WTC11 (cell line): ENCODE measurements at regions not wholly inside any gene's neighbourhood (a gene's known extent, or its start where the extent isn't known, plus 50 kb on each side); places are given as distances from the start of the nearest gene placed in this dataset.

Source experiments
- ATAC-seq: fragments of 200-7000 bp; cut with Tn5 transposase; 2 replicates; pipeline ENCODE4 v1.10.0; 2021; ENCODE audit warnings: mild to moderate bottlenecking, moderate library complexity
- CTCF ChIA-PET: fragments of 300-600 bp; sonication (Branson Sonifier 250); formaldehyde crosslinking; loops from one replicate; lab custom pipeline; 2021; ENCODE audit warnings: antibody characterized with exemption; lab: Charles Lee
- POLR2A ChIA-PET: fragments of 350-600 bp; sonication (Branson Sonifier 250); formaldehyde crosslinking; loops from one replicate; lab custom pipeline; 2021; ENCODE audit warnings: antibody characterized with exemption; lab: Charles Lee
- DNase-seq: peaks from one replicate; pipeline ENCODE4 v3.0.0; 2021; ENCODE audit warnings: low spot score
- H3K27ac Mint-ChIP-seq: 2 replicates; pipeline ENCODE4 v1.8.0; 2021; ENCODE audit warnings: mixed read lengths
- H3K27me3 Mint-ChIP-seq: 2 replicates; pipeline ENCODE4 v1.8.0; 2021; ENCODE audit warnings: low read depth, mild to moderate bottlenecking, moderate library complexity, mixed read lengths
- H3K36me3 Mint-ChIP-seq: 2 replicates; pipeline ENCODE4 v1.8.0; 2021; ENCODE audit warnings: mixed read lengths
- H3K4me1 Mint-ChIP-seq: 2 replicates; pipeline ENCODE4 v1.8.0; 2022; ENCODE audit warnings: mixed read lengths
- H3K4me3 Mint-ChIP-seq: 2 replicates; pipeline ENCODE4 v1.8.0; 2021; ENCODE audit warnings: mild to moderate bottlenecking, moderate library complexity, mixed read lengths
- H3K9me3 Mint-ChIP-seq: 2 replicates; pipeline ENCODE4 v1.8.0; 2021; ENCODE audit warnings: mixed read lengths
- ARID4B ChIP-seq: sonication (generic); formaldehyde crosslinking; IDR thresholded peaks from 2 replicates; pipeline ENCODE4 v1.8.0; 2023; ENCODE audit warnings: missing genetic modification reagents, mild to moderate bottlenecking, borderline replicate concordance
- CREM ChIP-seq: sonication (generic); formaldehyde crosslinking; IDR thresholded peaks from 2 replicates; pipeline ENCODE4 v1.8.1; 2022; ENCODE audit warnings: mild to moderate bottlenecking, missing genetic modification reagents, moderate library complexity
- ERG ChIP-seq: fragments of 250-450 bp; sonication (Bioruptor Pico); IDR thresholded peaks from 2 replicates; pipeline ENCODE4 v1.8.0; 2021; ENCODE audit warnings: mild to moderate bottlenecking
- ETV6 ChIP-seq: sonication (generic); formaldehyde crosslinking; IDR thresholded peaks from 2 replicates; pipeline ENCODE4 v1.8.1; 2022; ENCODE audit warnings: mild to moderate bottlenecking, missing genetic modification reagents
- FOXP4 ChIP-seq: sonication (generic); formaldehyde crosslinking; IDR thresholded peaks from 2 replicates; pipeline ENCODE4 v1.8.0; 2022; ENCODE audit warnings: mild to moderate bottlenecking, missing genetic modification reagents
- GABPB1 ChIP-seq: sonication (generic); formaldehyde crosslinking; IDR thresholded peaks from 2 replicates; pipeline ENCODE4 v1.8.1; 2023; ENCODE audit warnings: mild to moderate bottlenecking, missing genetic modification reagents
- MLX ChIP-seq: sonication (generic); formaldehyde crosslinking; IDR thresholded peaks from 2 replicates; pipeline ENCODE4 v1.8.1; 2023; ENCODE audit warnings: mild to moderate bottlenecking, missing genetic modification reagents, moderate library complexity
- MXD4 ChIP-seq: fragments of 250-450 bp; sonication (Bioruptor Pico); IDR thresholded peaks from 2 replicates; pipeline ENCODE4 v1.8.0; 2021; ENCODE audit warnings: mild to moderate bottlenecking, moderate library complexity, borderline replicate concordance
- NR1H2 ChIP-seq: sonication (generic); formaldehyde crosslinking; IDR thresholded peaks from 2 replicates; pipeline ENCODE4 v1.9.0; 2021; ENCODE audit warnings: mild to moderate bottlenecking, moderate library complexity, missing genetic modification reagents
- NR3C1 ChIP-seq: sonication (generic); formaldehyde crosslinking; conservative IDR thresholded peaks from 2 replicates; pipeline ENCODE4 v1.8.1; 2023; ENCODE audit warnings: low read depth, mild to moderate bottlenecking, missing genetic modification reagents
- OVOL2 ChIP-seq: fragments of 250-450 bp; sonication (Bioruptor Pico); IDR thresholded peaks from 2 replicates; pipeline ENCODE4 v1.9.0; 2021; ENCODE audit warnings: mild to moderate bottlenecking, borderline replicate concordance
- PRDM15 ChIP-seq: sonication (generic); formaldehyde crosslinking; IDR thresholded peaks from 2 replicates; pipeline ENCODE4 v1.8.0; 2022; ENCODE audit warnings: missing genetic modification reagents
- SMAD3 ChIP-seq: sonication (generic); formaldehyde crosslinking; IDR thresholded peaks from 2 replicates; pipeline ENCODE4 v1.8.0; 2022; ENCODE audit warnings: missing genetic modification reagents, mild to moderate bottlenecking, borderline replicate concordance
- TP53 ChIP-seq: sonication (generic); formaldehyde crosslinking; IDR thresholded peaks from 2 replicates; pipeline ENCODE4 v1.8.1; 2023; ENCODE audit warnings: mild to moderate bottlenecking, missing genetic modification reagents
- USF1 ChIP-seq: sonication (generic); formaldehyde crosslinking; IDR thresholded peaks from 2 replicates; pipeline ENCODE4 v1.8.0; 2022; ENCODE audit warnings: mild to moderate bottlenecking, missing genetic modification reagents
- ZNF121 ChIP-seq: sonication (generic); formaldehyde crosslinking; IDR thresholded peaks from 2 replicates; pipeline ENCODE4 v1.8.0; 2023; ENCODE audit warnings: missing genetic modification reagents
- ZNF423 ChIP-seq: fragments of 250-450 bp; sonication (Bioruptor Pico); IDR thresholded peaks from 2 replicates; pipeline ENCODE4 v2.1.2; 2022; ENCODE audit warnings: mild to moderate bottlenecking, moderate library complexity
- ZNF532 ChIP-seq: fragments of 250-450 bp; sonication (Bioruptor Pico); IDR thresholded peaks from 2 replicates; pipeline ENCODE4 v1.9.0; 2021; ENCODE audit warnings: mild to moderate bottlenecking, borderline replicate concordance
- ZNF671 ChIP-seq: fragments of 250-450 bp; sonication (Bioruptor Pico); IDR thresholded peaks from 2 replicates; pipeline ENCODE4 v1.8.0; 2021; ENCODE audit warnings: mild to moderate bottlenecking

GRCh38 chr7:51577390-51577789 is 260.8 kb upstream of the COBL start (continued):
- no peak for TF ChIP-seq ZNF532 (CRISPR knock-in tag)
- TF ChIP-seq ARID4B (CRISPR knock-in tag): no peak
- TF ChIP-seq USF1: no peak
- TF ChIP-seq MXD4 (CRISPR knock-in tag): no peak
- TF ChIP-seq ZNF121 (CRISPR knock-in tag): no peak
- TF ChIP-seq SMAD3 (CRISPR knock-in tag): no peak

- peaks cover 19% of the 10 kb centered on the region for H3K9me3 Mint-ChIP-seq
- H3K27me3 Mint-ChIP-seq: no peaks in the 10 kb centered on the region
- no peak overlapping the region for H3K27ac Mint-ChIP-seq
- peaks cover 7% of the 10 kb centered on the region for H3K36me3 Mint-ChIP-seq
- ChIA-PET POLR2A (no interaction called here), CTCF (no interaction called here)
- no peak for DNase-seq
- ATAC-seq: no peak
- peaks cover 12% of the 10 kb centered on the region for H3K4me1 Mint-ChIP-seq
- no peak overlapping the region for H3K4me3 Mint-ChIP-seq
- TF ChIP-seq USF1 (no peak), MLX (CRISPR knock-in tag) (no peak), NR1H2 (CRISPR knock-in tag) (no peak), ERG (CRISPR knock-in tag) (no peak), ETV6 (CRISPR knock-in tag) (no peak), CREM (CRISPR knock-in tag) (no peak), ZNF423 (no peak), ZNF121 (CRISPR knock-in tag) (no peak), TP53 (CRISPR knock-in tag) (no peak), ZNF671 (CRISPR knock-in tag) (no peak), NR3C1 (no peak), PRDM15 (CRISPR knock-in tag) (no peak), FOXP4 (CRISPR knock-in tag) (no peak), OVOL2 (CRISPR knock-in tag) (no peak), GABPB1 (no peak)
Observed at GRCh38 chr7:51569581-51569980, 253.0 kb upstream of the COBL start.
